Spleen (tissue), 7 donors: ENCODE measurements at regions not wholly inside any gene's neighbourhood (a gene's known extent, or its start where the extent isn't known, plus 50 kb on each side); places are given as distances from the start of the nearest gene placed in this dataset.

ENCODE experiments used
- POLR2A ChIP-seq, 3 donors: fragments of 450-650 bp; IDR thresholded peaks; one replicate each; pipeline ENCODE4 v1.5.1; 2017; ENCODE audit warnings: antibody characterized with exemption in 3 of 3, mild to moderate bottlenecking in 1 of 3
- POLR2AphosphoS5 ChIP-seq, 3 donors: sonication (generic); formaldehyde crosslinking; IDR thresholded peaks; one replicate each; pipeline ENCODE4 v1.5.1; 2017; ENCODE audit warnings: antibody characterized with exemption in 3 of 3
- TF ChIP-seq, protein P1 (sequence below), 11 experiments: fragments of 200-600 bp in 7 of 11; fragments of 450-650 bp in 4 of 11; sonication (generic) in 4 of 11; IDR thresholded peaks in 8 of 11; conservative IDR thresholded peaks in 3 of 11; 1 replicate in 7 of 11; 2 replicates in 4 of 11; pipeline versions ENCODE4 v1.4.0 to v1.8.0; 2016 to 2021; ENCODE audit warnings: antibody characterized with exemption in 11 of 11, inconsistent platforms in 4 of 11, mild to moderate bottlenecking in 1 of 11
- donor health status: DM: no; HTN: no; CAD: no; lungs with moderate emphysema.
- donor health status: DM: no; HTN: no; CAD: no.
- donor health status: DM: no; HTN: no; CAD: no.

- TF ChIP-seq, protein P1, sequence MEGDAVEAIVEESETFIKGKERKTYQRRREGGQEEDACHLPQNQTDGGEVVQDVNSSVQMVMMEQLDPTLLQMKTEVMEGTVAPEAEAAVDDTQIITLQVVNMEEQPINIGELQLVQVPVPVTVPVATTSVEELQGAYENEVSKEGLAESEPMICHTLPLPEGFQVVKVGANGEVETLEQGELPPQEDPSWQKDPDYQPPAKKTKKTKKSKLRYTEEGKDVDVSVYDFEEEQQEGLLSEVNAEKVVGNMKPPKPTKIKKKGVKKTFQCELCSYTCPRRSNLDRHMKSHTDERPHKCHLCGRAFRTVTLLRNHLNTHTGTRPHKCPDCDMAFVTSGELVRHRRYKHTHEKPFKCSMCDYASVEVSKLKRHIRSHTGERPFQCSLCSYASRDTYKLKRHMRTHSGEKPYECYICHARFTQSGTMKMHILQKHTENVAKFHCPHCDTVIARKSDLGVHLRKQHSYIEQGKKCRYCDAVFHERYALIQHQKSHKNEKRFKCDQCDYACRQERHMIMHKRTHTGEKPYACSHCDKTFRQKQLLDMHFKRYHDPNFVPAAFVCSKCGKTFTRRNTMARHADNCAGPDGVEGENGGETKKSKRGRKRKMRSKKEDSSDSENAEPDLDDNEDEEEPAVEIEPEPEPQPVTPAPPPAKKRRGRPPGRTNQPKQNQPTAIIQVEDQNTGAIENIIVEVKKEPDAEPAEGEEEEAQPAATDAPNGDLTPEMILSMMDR (IDR thresholded peaks at IDR 0.05 in 8 of 11, conservative IDR thresholded peaks at IDR 0.05 in 3 of 11): no peak
- no peak for TF ChIP-seq POLR2AphosphoS5 (IDR thresholded peaks at IDR 0.05)
- TF ChIP-seq POLR2A (IDR thresholded peaks at IDR 0.05): no peak
Observed at GRCh38 chr14:65211341-65211987, 109.1 kb upstream of the MAX start.
